HL-60 (cell line): ENCODE measurements at regions not wholly inside any gene's neighbourhood (a gene's known extent, or its start where the extent isn't known, plus 50 kb on each side); places are given as distances from the start of the nearest gene placed in this dataset.

ENCODE experiments used
- DNase-seq, 2 experiments: peaks; one replicate each; pipeline ENCODE4 v3.0.0-alpha.2; 2010 to 2020; ENCODE audit warnings: low read depth in 1 of 2, low spot score in 1 of 2
- H3K27ac ChIP-seq: fragments of 250-450 bp; sonication (Bioruptor Pico); replicated peaks from 2 replicates; pipeline ENCODE4 v1.5.1; 2020; ENCODE audit warnings: mild to moderate bottlenecking, moderate library complexity
- H3K27me3 ChIP-seq: fragments of 250-450 bp; sonication (Bioruptor Pico); 2 replicates; pipeline ENCODE4 v1.5.1; 2021; ENCODE audit warnings: mild to moderate bottlenecking, moderate library complexity; ENCODE audit not compliant: insufficient read depth, poor library complexity, severe bottlenecking
- H3K4me3 ChIP-seq: replicated peaks from 2 replicates; pipeline ENCODE4 v1.5.1; 2011; ENCODE audit warnings: mild to moderate bottlenecking, control low read depth, low read length; ENCODE audit not compliant: insufficient read depth
- GABPA ChIP-seq: IDR thresholded peaks from 2 replicates; pipeline ENCODE4 v1.6.1; 2012; ENCODE audit warnings: low read depth
- POLR2AphosphoS5 ChIP-seq: IDR thresholded peaks from 2 replicates; pipeline ENCODE4 v1.6.1; 2012; ENCODE audit warnings: low read depth
- SPI1 ChIP-seq: IDR thresholded peaks from 2 replicates; pipeline ENCODE4 v1.6.1; 2012; ENCODE audit warnings: low read depth, mild to moderate bottlenecking, borderline replicate concordance
- TF ChIP-seq, protein P1 (sequence below): IDR thresholded peaks from one replicate; pipeline ENCODE4 v1.5.1; 2011; ENCODE audit warnings: low read length, control low read depth, inconsistent platforms; ENCODE audit not compliant: insufficient read depth
- TF ChIP-seq, protein P2 (sequence below): IDR thresholded peaks from 2 replicates; pipeline ENCODE4 v1.6.1; 2012; ENCODE audit warnings: low read depth; ENCODE audit not compliant: insufficient replicate concordance

DNA sequence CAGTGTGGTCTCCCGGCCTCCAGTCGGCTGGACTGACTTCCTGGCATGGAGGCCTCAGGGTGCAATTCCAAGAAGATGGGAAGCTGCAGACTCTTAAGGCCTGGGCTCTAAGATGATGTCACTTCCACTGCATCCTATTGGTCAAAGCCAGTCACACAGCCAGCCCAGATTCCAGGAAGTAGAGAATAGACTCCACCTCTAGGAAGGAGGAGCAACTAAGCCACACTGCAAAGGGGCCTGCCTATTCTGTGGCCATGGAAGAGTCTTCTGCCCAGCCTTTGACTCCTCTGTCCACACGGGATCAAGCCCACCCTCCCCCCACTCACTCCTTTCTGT lies 103.9 kb upstream of the RFLNA start:
- no peaks in the 10 kb centered on the region for H3K27me3 ChIP-seq
- TF ChIP-seq SPI1 (no peak), POLR2AphosphoS5 (no peak), GABPA (no peak)
- TF ChIP-seq, protein P1, sequence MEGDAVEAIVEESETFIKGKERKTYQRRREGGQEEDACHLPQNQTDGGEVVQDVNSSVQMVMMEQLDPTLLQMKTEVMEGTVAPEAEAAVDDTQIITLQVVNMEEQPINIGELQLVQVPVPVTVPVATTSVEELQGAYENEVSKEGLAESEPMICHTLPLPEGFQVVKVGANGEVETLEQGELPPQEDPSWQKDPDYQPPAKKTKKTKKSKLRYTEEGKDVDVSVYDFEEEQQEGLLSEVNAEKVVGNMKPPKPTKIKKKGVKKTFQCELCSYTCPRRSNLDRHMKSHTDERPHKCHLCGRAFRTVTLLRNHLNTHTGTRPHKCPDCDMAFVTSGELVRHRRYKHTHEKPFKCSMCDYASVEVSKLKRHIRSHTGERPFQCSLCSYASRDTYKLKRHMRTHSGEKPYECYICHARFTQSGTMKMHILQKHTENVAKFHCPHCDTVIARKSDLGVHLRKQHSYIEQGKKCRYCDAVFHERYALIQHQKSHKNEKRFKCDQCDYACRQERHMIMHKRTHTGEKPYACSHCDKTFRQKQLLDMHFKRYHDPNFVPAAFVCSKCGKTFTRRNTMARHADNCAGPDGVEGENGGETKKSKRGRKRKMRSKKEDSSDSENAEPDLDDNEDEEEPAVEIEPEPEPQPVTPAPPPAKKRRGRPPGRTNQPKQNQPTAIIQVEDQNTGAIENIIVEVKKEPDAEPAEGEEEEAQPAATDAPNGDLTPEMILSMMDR, result no peak
- TF ChIP-seq, protein P2, sequence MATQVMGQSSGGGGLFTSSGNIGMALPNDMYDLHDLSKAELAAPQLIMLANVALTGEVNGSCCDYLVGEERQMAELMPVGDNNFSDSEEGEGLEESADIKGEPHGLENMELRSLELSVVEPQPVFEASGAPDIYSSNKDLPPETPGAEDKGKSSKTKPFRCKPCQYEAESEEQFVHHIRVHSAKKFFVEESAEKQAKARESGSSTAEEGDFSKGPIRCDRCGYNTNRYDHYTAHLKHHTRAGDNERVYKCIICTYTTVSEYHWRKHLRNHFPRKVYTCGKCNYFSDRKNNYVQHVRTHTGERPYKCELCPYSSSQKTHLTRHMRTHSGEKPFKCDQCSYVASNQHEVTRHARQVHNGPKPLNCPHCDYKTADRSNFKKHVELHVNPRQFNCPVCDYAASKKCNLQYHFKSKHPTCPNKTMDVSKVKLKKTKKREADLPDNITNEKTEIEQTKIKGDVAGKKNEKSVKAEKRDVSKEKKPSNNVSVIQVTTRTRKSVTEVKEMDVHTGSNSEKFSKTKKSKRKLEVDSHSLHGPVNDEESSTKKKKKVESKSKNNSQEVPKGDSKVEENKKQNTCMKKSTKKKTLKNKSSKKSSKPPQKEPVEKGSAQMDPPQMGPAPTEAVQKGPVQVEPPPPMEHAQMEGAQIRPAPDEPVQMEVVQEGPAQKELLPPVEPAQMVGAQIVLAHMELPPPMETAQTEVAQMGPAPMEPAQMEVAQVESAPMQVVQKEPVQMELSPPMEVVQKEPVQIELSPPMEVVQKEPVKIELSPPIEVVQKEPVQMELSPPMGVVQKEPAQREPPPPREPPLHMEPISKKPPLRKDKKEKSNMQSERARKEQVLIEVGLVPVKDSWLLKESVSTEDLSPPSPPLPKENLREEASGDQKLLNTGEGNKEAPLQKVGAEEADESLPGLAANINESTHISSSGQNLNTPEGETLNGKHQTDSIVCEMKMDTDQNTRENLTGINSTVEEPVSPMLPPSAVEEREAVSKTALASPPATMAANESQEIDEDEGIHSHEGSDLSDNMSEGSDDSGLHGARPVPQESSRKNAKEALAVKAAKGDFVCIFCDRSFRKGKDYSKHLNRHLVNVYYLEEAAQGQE, result no peak
- H3K27ac ChIP-seq, result no peak overlapping the region
- H3K4me3 ChIP-seq, result no peak overlapping the region
- DNase-seq, result no peak

DNA sequence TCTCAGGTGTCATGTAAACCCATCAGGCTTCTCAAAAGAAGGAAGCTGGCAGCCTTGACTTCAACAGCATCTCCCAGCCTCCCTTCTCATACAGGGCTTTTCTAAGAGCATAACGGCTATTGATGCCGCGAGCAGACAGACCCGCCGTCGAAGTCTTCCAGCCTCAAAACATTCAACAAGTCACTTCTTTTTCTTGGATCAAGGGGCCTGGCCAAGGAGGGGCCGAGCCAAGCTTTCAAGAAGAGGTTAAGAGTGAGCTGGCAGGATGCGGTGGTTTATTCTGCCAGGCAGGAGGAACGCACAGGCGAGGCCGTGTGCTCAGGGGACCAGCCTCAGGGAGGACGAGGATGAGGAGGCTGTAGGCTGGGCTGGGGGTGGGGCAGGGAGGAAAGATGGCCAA lies 102.9 kb upstream of the RFLNA start:
- no peaks in the 10 kb centered on the region for H3K27me3 ChIP-seq
- H3K4me3 ChIP-seq, result no peak overlapping the region
- H3K27ac ChIP-seq, result no peak overlapping the region
- DNase-seq, result no peak
- TF ChIP-seq, protein P1, result no peak
- TF ChIP-seq POLR2AphosphoS5, result no peak
- TF ChIP-seq GABPA, result no peak
- TF ChIP-seq, protein P2, result no peak
- no peak for TF ChIP-seq SPI1

DNA sequence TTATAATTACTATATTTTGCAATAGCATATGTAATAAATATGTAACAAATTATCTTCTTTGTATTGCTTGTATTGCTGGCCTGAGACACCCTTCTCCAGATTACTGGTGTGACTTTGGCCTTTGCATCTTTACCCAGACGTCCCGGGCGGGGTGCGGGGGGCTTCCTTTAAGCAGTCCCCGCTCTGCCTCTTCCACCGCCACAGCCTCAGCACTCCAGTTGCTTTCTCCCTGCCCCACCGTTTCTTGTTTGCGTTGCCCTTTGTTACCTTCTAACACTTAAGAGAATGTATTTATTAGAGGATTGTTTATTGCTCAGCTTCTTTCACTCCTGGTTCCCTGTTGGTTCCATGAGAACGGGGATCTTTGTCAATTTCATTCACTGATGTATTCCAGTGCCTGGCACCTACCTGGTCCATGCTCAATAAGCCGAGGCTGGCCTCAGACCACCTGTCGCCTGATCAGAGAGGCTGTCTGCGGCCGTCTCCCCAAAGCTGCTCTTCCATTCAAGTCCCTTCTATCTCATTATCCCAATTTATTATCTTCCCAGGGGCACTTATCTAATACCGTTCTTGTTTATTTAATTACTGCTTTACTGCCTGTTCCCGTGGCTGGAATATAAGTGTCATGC lies 100.5 kb upstream of the RFLNA start:
- DNase-seq, result no peak
- Histone ChIP-seq H3K4me3 (no peak overlapping the region), H3K27me3 (no peaks in the 10 kb centered on the region)

More for the DNA sequence above, 100.5 kb upstream of the RFLNA start:
- H3K27ac ChIP-seq, result no peak overlapping the region
- TF ChIP-seq POLR2AphosphoS5, result no peak
- no peak for TF ChIP-seq GABPA
- TF ChIP-seq, protein P2, result no peak
- TF ChIP-seq, protein P1, result no peak
- TF ChIP-seq SPI1, result no peak
